ENCODE measurements at regions not wholly inside any gene's neighbourhood (a gene's known extent, or its start where the extent isn't known, plus 50 kb on each side); places are given as distances from the start of the nearest gene placed in this dataset.

- TF ChIP-seq CTCF (IDR thresholded peaks at IDR 0.05) = no peak
- no peak for TF ChIP-seq POLR2A (IDR thresholded peaks at IDR 0.05)
Observed at GRCh38 chr13:104900191-104900817, 1635.2 kb downstream of the EFNB2 start.
